ENCODE measurements at regions not wholly inside any gene's neighbourhood (a gene's known extent, or its start where the extent isn't known, plus 50 kb on each side); places are given as distances from the start of the nearest gene placed in this dataset.

DNA sequence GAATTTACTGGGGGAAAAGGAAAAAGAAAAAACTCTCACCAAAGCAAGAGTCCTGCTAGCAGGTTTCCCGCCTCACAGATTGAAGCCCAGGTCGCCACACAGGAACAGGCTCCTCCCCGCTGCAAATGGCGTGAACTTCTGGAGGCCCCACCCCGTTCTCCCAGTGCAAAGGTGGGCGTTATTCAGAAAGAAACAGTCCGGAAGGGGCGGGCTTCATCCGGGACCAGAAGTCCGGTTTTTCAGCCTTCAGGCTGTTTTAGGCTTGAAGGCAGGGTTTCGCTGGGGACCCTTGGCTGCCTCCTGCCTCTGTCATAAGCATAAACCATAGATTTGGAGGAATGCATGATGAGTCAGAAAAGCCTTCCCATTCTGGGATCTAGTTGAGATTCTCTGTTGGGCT, 148.3 kb upstream of the POU2AF2 start:
- no peaks in the 10 kb centered on the region for H3K4me1 Mint-ChIP-seq (ENCODE audit: low read depth)
- H3K9me3 Mint-ChIP-seq, result no peaks in the 10 kb centered on the region
- no peak overlapping the region for H3K4me3 Mint-ChIP-seq
- H3K27me3 Mint-ChIP-seq (ENCODE audit: low read depth), result no peaks in the 10 kb centered on the region
- DNase-seq, result no peak
- ATAC-seq, result no peak
- no peaks in the 10 kb centered on the region for H3K36me3 Mint-ChIP-seq (ENCODE audit: insufficient read depth)

DNA sequence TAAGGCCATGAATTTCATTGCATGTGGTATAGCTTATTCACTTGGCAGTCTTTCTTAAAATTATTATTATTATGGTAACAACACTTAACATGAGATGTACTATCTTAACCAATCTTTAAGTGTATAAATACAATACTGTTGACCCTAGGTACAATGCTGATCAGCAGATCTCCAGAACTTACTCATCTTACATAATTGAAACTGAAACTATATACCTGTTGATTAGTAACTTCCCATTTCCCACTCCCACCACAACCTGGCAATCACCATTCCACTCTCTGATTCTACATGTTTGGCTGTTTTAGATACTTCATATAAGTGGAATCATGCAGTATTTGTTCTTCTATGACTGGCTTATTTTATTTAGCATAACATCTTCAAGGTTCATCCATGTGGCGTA, 150.2 kb upstream of the POU2AF2 start:
- no peaks in the 10 kb centered on the region for H3K4me1 Mint-ChIP-seq (ENCODE audit: low read depth)
- no peaks in the 10 kb centered on the region for H3K9me3 Mint-ChIP-seq
- DNase-seq (no peak), ATAC-seq (no peak)
- H3K36me3 Mint-ChIP-seq (ENCODE audit: insufficient read depth), result no peaks in the 10 kb centered on the region
- H3K27me3 Mint-ChIP-seq (ENCODE audit: low read depth), result no peaks in the 10 kb centered on the region
- H3K4me3 Mint-ChIP-seq, result no peak overlapping the region

DNA sequence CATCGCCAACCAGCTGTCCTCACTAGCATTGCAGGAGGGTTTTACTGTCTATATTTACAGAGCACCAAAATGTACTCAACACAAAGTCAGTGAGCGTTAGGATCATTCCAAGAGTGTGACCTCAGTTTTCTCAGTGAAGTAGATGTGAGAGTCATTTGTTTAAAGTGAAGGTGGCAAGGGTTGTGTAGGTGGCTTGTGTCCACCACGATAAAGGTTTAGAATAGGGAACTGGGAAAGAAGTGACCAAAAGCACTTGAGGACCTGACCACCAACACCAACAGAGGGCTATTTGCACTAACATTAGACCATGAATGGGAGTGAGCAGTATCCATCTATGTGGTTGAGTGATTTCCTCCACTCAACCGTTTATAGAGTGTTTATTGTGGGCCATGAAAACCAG, 152.5 kb upstream of the POU2AF2 start:
- DNase-seq (no peak), ATAC-seq (no peak)
- no peaks in the 10 kb centered on the region for H3K9me3 Mint-ChIP-seq
- H3K27me3 Mint-ChIP-seq (ENCODE audit: low read depth), result no peaks in the 10 kb centered on the region
- H3K4me1 Mint-ChIP-seq (ENCODE audit: low read depth), result no peaks in the 10 kb centered on the region
- H3K4me3 Mint-ChIP-seq, result no peak overlapping the region
- no peaks in the 10 kb centered on the region for H3K36me3 Mint-ChIP-seq (ENCODE audit: insufficient read depth)

DNA sequence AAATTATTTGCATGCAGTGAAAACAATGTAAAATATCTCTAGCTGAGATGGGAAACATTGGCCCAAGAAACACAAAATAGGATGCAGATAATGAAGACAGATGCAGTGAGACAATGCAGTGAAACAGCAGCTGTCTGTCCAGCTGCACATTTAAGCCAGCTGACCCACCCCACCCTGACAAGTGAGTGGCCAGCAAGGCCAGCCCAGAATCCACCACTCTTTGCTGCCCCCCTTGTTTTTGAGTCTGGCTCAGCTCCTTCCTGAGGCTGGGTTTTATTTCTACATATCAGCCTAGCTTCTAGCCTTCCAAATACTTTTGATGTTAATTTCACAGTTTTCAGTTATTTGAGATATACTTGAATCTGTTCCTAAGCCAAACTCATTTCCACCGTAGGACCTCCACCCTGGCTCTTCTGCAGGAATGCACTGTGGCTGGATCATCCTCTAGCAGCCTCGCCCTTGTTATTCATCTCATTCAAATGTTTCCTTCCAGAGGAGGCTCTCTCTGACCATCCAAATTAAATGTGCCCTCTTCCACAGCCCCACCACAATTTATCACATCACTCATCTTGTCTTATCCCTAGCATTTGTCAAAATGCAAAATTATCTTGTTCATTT, 154.1 kb upstream of the POU2AF2 start:
- Mint-ChIP-seq H3K9me3 (no peaks in the 10 kb centered on the region), H3K4me3 (no peak overlapping the region), H3K4me1 (ENCODE audit: low read depth) (no peaks in the 10 kb centered on the region), H3K36me3 (ENCODE audit: insufficient read depth) (no peaks in the 10 kb centered on the region), H3K27me3 (ENCODE audit: low read depth) (peaks cover 1% of the 10 kb centered on the region)
- DNase-seq, result no peak
- no peak for ATAC-seq

DNA sequence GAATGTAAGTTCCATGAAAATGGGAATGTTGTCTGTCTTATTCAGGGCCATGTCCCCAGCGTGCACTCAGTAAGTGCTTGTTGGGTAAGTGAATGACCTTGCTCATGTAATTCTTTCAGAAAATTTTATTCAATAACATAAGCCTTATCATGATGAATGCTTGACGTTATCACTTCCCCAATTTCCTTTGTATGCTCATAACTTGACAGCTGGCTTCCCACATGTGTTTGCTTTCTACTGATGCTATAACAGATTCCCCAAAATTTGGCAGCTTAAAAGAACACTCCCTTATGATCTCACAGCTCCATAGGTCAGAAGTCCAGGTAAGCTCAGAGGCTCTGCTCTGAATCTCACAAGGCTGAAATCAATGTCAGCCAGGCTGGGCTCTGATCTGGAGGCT, 155.8 kb upstream of the POU2AF2 start:
- Mint-ChIP-seq H3K36me3 (ENCODE audit: insufficient read depth) (no peaks in the 10 kb centered on the region), H3K4me3 (no peak overlapping the region)
- ATAC-seq, result no peak

DNA sequence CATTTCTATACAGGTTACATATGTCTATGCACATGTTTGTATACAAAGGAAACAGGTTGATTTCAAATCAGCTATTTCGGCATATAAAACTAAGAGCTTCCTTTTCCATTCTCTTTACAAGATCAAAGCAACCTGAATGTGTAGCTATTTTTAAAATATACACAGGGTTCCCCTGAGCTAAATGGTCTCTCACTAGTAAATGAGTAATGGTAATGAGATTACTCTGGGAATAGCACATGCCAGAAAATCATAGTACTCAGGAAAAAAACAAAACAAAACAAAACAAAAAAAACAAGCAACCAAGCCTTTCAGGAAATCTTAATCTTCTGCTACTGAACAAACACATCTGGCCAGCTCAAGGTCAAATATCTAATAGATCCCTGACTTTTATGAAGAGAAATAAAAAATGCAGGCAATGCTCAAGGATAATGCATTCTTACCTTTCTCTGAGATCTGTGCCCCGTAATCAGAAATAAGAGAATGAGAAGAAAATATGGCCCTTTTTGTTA, 156.6 kb upstream of the POU2AF2 start:
- Mint-ChIP-seq H3K4me3 (no peak overlapping the region), H3K9me3 (no peaks in the 10 kb centered on the region), H3K4me1 (ENCODE audit: low read depth) (no peaks in the 10 kb centered on the region), H3K27me3 (ENCODE audit: low read depth) (peaks cover 1% of the 10 kb centered on the region), H3K36me3 (ENCODE audit: insufficient read depth) (no peaks in the 10 kb centered on the region)
- no peak for ATAC-seq
- no peak for DNase-seq

More for the DNA sequence above, 155.8 kb upstream of the POU2AF2 start:
- Mint-ChIP-seq H3K9me3 (no peaks in the 10 kb centered on the region), H3K4me1 (ENCODE audit: low read depth) (no peaks in the 10 kb centered on the region), H3K27me3 (ENCODE audit: low read depth) (peaks cover 1% of the 10 kb centered on the region)
- DNase-seq, result no peak

DNA sequence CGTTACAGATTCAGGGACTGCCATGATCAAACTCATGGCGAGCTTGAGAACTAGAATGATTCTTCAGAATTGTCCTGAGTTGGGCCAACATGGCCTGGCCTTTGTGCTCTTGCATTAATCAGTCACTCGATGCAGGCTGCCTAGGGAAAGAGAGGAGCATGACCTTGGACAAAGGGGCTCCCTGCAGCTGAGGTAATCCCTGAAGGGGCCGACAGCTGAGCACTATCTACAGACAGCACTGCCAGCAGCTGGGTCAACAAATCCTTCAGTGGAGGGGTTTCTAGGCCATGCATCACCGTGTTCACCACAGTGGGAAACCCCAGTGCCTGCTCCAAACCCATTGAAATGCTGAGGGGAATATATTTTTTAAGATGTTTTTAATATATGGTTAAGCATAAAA, 159.5 kb upstream of the POU2AF2 start:
- Mint-ChIP-seq H3K9me3 (no peaks in the 10 kb centered on the region), H3K4me3 (no peak overlapping the region), H3K27me3 (ENCODE audit: low read depth) (peaks cover 1% of the 10 kb centered on the region), H3K36me3 (ENCODE audit: insufficient read depth) (no peaks in the 10 kb centered on the region), H3K4me1 (ENCODE audit: low read depth) (no peaks in the 10 kb centered on the region)
- no peak for DNase-seq
- ATAC-seq, result no peak

DNA sequence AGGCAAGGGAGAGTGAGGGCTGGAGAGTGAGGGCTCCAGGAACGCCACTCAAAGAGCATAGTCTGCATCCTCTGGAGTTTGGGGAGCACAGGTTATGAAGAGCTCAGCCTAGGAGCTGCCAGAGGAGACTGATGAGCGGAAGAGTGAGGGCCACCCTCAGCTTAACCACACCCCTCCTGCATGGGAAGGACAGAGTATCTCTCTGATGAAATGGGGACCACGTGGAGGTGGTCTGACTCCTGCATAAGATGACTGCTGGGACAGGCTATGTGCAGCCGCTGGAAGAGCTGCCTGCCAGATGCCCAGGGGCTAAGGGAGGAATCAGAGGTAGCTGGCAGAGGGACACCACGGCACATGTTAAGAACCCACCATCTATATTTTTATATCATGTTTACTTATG, 162.9 kb upstream of the POU2AF2 start:
- H3K4me3 Mint-ChIP-seq, result no peak overlapping the region

DNA sequence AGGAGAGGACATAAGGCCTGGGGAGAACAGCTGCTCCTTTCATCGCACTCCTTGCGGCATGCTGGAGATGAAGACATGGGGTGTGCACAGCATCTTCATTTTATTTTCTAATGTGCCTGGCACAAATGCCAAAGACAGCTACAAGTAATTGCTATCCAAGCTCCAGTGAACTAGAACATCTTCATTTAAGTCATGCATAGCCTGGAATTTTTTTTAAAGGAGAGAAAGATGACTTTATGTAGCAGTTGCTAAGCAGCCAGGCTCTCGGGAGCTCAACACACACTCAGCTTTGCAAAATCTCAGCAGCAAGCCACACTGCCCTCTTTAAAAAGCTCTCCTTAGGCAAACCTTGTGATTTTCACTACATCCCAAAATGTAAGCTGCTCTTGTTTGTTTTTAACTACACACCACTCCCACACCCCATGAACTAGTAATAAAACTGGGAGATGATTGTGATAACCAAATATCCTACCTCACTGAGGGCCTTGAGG, 164.5 kb upstream of the POU2AF2 start:
- H3K9me3 Mint-ChIP-seq, result no peaks in the 10 kb centered on the region
- ATAC-seq, result no peak
- H3K4me3 Mint-ChIP-seq, result no peak overlapping the region
- no peak for DNase-seq
- no peaks in the 10 kb centered on the region for H3K4me1 Mint-ChIP-seq (ENCODE audit: low read depth)
- H3K36me3 Mint-ChIP-seq (ENCODE audit: insufficient read depth), result no peaks in the 10 kb centered on the region
- peaks cover 2% of the 10 kb centered on the region for H3K27me3 Mint-ChIP-seq (ENCODE audit: low read depth)

More for the DNA sequence above, 162.9 kb upstream of the POU2AF2 start:
- Mint-ChIP-seq H3K4me1 (ENCODE audit: low read depth) (no peaks in the 10 kb centered on the region), H3K36me3 (ENCODE audit: insufficient read depth) (no peaks in the 10 kb centered on the region), H3K9me3 (no peaks in the 10 kb centered on the region), H3K27me3 (ENCODE audit: low read depth) (peaks cover 3% of the 10 kb centered on the region)
- no peak for ATAC-seq
- no peak for DNase-seq

DNA sequence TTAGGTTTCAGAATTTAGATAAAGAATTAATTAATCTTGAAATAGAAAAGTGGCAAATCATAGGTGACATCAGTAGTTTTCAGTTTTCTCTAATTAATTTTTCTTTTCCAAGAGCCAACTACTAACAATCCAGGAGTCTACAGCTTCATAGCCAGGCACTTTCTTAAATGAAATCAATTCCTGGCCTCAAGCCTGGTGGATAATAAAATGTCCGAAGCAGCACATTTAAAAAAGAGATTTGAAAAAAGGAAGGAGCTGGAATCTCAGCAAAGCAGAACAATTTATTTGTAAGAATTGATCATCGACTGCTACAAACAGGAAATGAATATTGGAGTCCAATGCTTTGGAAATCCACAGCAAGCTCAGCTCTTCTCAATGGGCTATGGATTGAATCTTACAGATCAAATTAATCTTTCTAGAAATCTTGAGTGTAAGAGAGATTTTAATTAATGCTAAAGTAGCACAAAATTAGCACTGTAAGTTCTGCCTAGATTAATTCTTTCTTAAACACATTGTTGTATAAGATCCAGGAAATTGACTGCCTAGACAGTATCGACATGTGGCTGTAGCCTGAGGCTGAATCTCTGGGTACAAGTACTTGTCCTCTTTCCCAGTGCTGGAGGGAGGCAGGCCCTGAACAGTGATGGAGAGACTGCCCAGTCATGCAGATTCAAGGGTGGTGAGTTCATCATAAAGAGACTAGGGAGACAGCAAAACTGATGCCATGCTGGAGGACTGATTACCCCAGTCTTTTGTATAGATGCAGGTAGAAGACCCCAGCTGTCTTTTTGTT, 167.8 kb upstream of the POU2AF2 start:
- Mint-ChIP-seq H3K4me3 (no peak overlapping the region), H3K9me3 (no peaks in the 10 kb centered on the region), H3K27me3 (ENCODE audit: low read depth) (peaks cover 2% of the 10 kb centered on the region), H3K36me3 (ENCODE audit: insufficient read depth) (no peaks in the 10 kb centered on the region), H3K4me1 (ENCODE audit: low read depth) (no peaks in the 10 kb centered on the region)
- DNase-seq, result no peak
- no peak for ATAC-seq

DNA sequence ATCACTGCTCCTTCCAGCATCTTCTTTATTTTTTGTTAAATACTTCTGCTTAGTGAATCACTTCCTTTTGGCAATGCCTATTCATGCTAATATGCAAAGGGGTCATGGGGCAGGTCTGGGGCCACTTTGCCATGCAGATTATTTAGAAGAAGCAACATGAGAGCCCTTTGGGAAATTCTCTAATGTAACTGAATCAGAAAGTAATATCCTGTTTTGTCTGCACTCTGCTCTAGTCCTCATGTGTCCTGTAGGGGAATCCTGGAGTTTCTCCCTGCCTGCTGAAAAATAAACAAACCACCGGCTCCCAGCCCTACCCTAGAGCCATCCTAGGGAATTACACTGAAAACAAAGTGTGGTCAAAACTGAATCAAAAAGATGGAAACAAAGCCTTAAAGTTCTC, 176.5 kb upstream of the POU2AF2 start:
- ATAC-seq, result no peak
- no peak overlapping the region for H3K4me3 Mint-ChIP-seq
- H3K36me3 Mint-ChIP-seq (ENCODE audit: insufficient read depth), result no peaks in the 10 kb centered on the region
- no peaks in the 10 kb centered on the region for H3K9me3 Mint-ChIP-seq
- no peak for DNase-seq
- peaks cover 4% of the 10 kb centered on the region for H3K27me3 Mint-ChIP-seq (ENCODE audit: low read depth)
- no peaks in the 10 kb centered on the region for H3K4me1 Mint-ChIP-seq (ENCODE audit: low read depth)

DNA sequence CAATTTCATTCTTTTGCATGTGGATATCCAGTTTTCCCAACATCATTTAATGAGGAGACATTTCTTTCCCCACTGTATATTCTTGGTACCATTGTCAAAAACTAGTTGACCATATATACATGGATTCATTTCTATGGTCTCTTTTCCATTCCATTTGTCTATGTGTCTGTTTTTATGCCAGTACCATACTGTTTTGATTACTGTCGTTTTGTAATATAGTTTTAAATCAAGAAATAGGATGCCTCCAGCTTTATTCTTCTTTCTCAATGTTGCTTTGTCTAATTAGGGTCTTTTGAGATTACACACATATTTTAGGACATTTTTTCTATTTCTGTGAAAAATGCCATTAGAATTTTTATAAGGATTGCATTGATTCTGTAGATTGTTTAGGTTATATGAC, 177.5 kb upstream of the POU2AF2 start:
- Mint-ChIP-seq H3K9me3 (no peaks in the 10 kb centered on the region), H3K4me1 (ENCODE audit: low read depth) (no peaks in the 10 kb centered on the region), H3K27me3 (ENCODE audit: low read depth) (peaks cover 4% of the 10 kb centered on the region), H3K36me3 (ENCODE audit: insufficient read depth) (no peaks in the 10 kb centered on the region), H3K4me3 (no peak overlapping the region)
- ATAC-seq (no peak), DNase-seq (no peak)

DNA sequence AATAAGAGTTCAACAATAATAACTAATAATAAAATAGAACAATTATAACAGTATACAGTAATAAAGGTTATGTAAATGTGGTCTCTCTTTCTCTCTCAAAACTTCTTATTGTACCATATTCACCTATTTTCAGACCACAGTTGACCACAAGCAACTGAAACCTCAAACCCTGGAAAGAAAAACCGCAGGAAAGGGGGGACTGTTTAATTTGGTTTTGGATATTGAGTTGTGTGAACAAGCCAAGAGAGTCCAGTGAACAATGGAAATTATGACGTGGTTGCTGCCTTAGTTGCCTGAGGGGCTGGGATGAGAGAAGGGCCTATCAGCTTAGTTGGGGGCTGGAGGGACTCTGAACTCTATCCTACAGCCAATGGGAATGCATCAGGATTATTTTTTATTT, 178.7 kb upstream of the POU2AF2 start:
- ATAC-seq (no peak), DNase-seq (no peak)
- Mint-ChIP-seq H3K4me3 (no peak overlapping the region), H3K27me3 (ENCODE audit: low read depth) (peaks cover 4% of the 10 kb centered on the region), H3K36me3 (ENCODE audit: insufficient read depth) (no peaks in the 10 kb centered on the region), H3K4me1 (ENCODE audit: low read depth) (no peaks in the 10 kb centered on the region), H3K9me3 (no peaks in the 10 kb centered on the region)

DNA sequence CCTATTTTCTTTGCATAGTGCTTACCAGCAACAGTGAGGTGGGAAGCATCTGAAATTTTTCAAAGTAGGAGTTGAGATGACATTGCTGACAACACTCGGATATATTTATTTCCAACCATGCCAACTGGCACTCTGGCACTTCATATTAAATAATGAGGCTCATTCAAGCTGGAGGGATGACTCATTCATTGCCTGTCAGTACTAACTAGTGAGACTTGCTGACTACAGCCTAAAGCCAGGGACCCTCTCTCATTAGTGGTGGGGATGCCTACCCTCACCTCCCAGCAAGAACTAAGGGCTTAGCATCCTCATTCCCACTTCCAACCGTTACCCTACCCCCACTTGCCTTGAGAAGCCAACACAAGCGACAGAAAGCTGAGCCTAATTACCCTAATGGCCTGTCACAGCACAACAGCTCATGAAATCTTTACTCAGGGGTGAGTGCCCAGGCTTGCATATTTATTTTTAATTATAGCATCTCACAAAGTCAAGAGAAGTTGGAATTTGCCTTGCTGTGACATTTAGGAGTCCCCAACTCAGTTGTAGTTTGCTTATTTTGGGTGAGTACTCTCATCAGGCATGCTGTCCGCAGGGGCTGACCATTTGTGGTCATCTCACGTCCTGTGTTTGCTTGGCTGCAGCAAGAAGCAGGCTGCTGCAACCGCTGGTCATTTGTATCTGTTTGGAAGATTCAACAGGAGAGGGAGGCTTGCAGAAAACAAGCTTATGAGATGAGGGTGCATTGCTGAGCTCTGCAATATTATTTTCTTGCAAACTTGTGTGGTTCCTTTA, 181.6 kb upstream of the POU2AF2 start:
- ATAC-seq, result no peak

More for the DNA sequence above, 181.6 kb upstream of the POU2AF2 start:
- H3K4me3 Mint-ChIP-seq, result no peak overlapping the region
- no peaks in the 10 kb centered on the region for H3K27me3 Mint-ChIP-seq (ENCODE audit: low read depth)
- H3K9me3 Mint-ChIP-seq, result no peaks in the 10 kb centered on the region
- H3K36me3 Mint-ChIP-seq (ENCODE audit: insufficient read depth), result no peaks in the 10 kb centered on the region
- no peaks in the 10 kb centered on the region for H3K4me1 Mint-ChIP-seq (ENCODE audit: low read depth)
- no peak for DNase-seq

Data from activated T-cell treated with anti-CD3 and anti-CD28 coated beads, Interleukin-2, amount 50 U/mL, for 4 hours (primary cell).